PC-3 (cell line): ENCODE measurements at regions not wholly inside any gene's neighbourhood (a gene's known extent, or its start where the extent isn't known, plus 50 kb on each side); places are given as distances from the start of the nearest gene placed in this dataset.

ENCODE experiments used
- CTCF ChIP-seq: fragments of 300-600 bp; sonication (generic); conservative IDR thresholded peaks from 2 replicates; pipeline ENCODE4 v1.5.1; 2017; ENCODE audit warnings: antibody characterized with exemption, low read depth, mild to moderate bottlenecking, low read length
- EZH2 ChIP-seq: fragments of 300-600 bp; sonication (generic); IDR thresholded peaks from one replicate; pipeline ENCODE4 v1.6.1; 2017; ENCODE audit warnings: antibody characterized with exemption, mild to moderate bottlenecking, low read length; ENCODE audit not compliant: unreplicated experiment
- EZH2phosphoT487 ChIP-seq: fragments of 300-600 bp; sonication (generic); IDR thresholded peaks from 2 replicates; pipeline ENCODE4 v1.6.1; 2018; ENCODE audit warnings: mild to moderate bottlenecking, antibody characterized with exemption, low read length, borderline replicate concordance

GRCh38 chr13:65143920-65144319, 2086.2 kb downstream of the PCDH9 start:
- TF ChIP-seq CTCF = no peak
- no peak for TF ChIP-seq EZH2phosphoT487
- TF ChIP-seq EZH2 = no peak
